ENCODE measurements at regions not wholly inside any gene's neighbourhood (a gene's known extent, or its start where the extent isn't known, plus 50 kb on each side); places are given as distances from the start of the nearest gene placed in this dataset.

GRCh38 chr1:193432979-193433587 lies 246.7 kb upstream of the B3GALT2 start:
- ChIA-PET POLR2A (no interaction called here), CTCF (no interaction called here), RAD21 (ENCODE audit: low non-redundant PET in 1 of 2, low total read pairs in 2 of 2, uncharacterized antibody in 2 of 2, unreplicated experiment in 2 of 2) (no interaction called here)
- H3K4me1 ChIP-seq (ENCODE audit: control insufficient read depth in 1 of 2, insufficient read depth in 2 of 2, low read length in 2 of 2): no peaks in the 10 kb centered on the region
- no peak overlapping the region for H2AFZ ChIP-seq (ENCODE audit: low read depth, low read length, poor library complexity, severe bottlenecking)
- H3K9me2 ChIP-seq (ENCODE audit: insufficient read depth): no peaks in the 10 kb centered on the region
- H3K79me2 ChIP-seq (ENCODE audit: insufficient read depth, low read length): no peaks in the 10 kb centered on the region
- H4K20me1 ChIP-seq (ENCODE audit: insufficient read depth): no peaks in the 10 kb centered on the region
- H3K27me3 ChIP-seq (ENCODE audit: insufficient read depth, low read length): no peaks in the 10 kb centered on the region
- no peak overlapping the region for H3K4me3 ChIP-seq (replicated peaks in 1 of 2; ENCODE audit: low read depth in 1 of 2, low read length in 2 of 2)
- no peak for TF ChIP-seq SIN3A (IDR thresholded peaks at IDR 0.05; ENCODE audit: low read depth)
- TF ChIP-seq ATF3 (IDR thresholded peaks at IDR 0.05): no peak
- TF ChIP-seq EZH2phosphoT487 (IDR thresholded peaks at IDR 0.05; ENCODE audit: borderline replicate concordance): no peak
- no peak for TF ChIP-seq JUND (IDR thresholded peaks at IDR 0.05)
- no peak for TF ChIP-seq MAX (IDR thresholded peaks at IDR 0.05)
- no peak for TF ChIP-seq YY1 (IDR thresholded peaks at IDR 0.05; ENCODE audit: extremely low read depth, insufficient replicate concordance, low read depth, low read length)
- TF ChIP-seq, protein P1, sequence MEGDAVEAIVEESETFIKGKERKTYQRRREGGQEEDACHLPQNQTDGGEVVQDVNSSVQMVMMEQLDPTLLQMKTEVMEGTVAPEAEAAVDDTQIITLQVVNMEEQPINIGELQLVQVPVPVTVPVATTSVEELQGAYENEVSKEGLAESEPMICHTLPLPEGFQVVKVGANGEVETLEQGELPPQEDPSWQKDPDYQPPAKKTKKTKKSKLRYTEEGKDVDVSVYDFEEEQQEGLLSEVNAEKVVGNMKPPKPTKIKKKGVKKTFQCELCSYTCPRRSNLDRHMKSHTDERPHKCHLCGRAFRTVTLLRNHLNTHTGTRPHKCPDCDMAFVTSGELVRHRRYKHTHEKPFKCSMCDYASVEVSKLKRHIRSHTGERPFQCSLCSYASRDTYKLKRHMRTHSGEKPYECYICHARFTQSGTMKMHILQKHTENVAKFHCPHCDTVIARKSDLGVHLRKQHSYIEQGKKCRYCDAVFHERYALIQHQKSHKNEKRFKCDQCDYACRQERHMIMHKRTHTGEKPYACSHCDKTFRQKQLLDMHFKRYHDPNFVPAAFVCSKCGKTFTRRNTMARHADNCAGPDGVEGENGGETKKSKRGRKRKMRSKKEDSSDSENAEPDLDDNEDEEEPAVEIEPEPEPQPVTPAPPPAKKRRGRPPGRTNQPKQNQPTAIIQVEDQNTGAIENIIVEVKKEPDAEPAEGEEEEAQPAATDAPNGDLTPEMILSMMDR (IDR thresholded peaks at IDR 0.05 in 2 of 3, conservative IDR thresholded peaks at IDR 0.05 in 1 of 3; ENCODE audit: borderline replicate concordance in 1 of 3, insufficient read depth in 1 of 3, low read depth in 2 of 3, low read length in 2 of 3): no peak
- no peak for TF ChIP-seq TCF7L2 (IDR thresholded peaks at IDR 0.05; ENCODE audit: borderline replicate concordance, extremely low read depth, insufficient read depth, insufficient read length)
- TF ChIP-seq EZH2 (IDR thresholded peaks at IDR 0.05): no peak
- no peak for TF ChIP-seq POLR2AphosphoS5 (IDR thresholded peaks at IDR 0.05; ENCODE audit: low read depth, low read length)
- TF ChIP-seq POLR2A (IDR thresholded peaks at IDR 0.05; ENCODE audit: borderline replicate concordance, extremely low read depth, insufficient read depth, insufficient read length): no peak
- no peak for TF ChIP-seq REST (IDR thresholded peaks at IDR 0.05; ENCODE audit: low read depth)
- TF ChIP-seq ELF1 (IDR thresholded peaks at IDR 0.05; ENCODE audit: borderline replicate concordance, low read depth): no peak
- no peak for TF ChIP-seq SP1 (IDR thresholded peaks at IDR 0.05; ENCODE audit: low read depth)
- no peak for TF ChIP-seq CBX3 (IDR thresholded peaks at IDR 0.05; ENCODE audit: low read depth)
- no peak for TF ChIP-seq FOSL1 (IDR thresholded peaks at IDR 0.05; ENCODE audit: low read depth)
- TF ChIP-seq ZNF274 (IDR thresholded peaks at IDR 0.05; ENCODE audit: low read depth, low read length): no peak
- TF ChIP-seq ZFX (IDR thresholded peaks at IDR 0.05): no peak
- H3K36me3 ChIP-seq (ENCODE audit: control insufficient read depth in 1 of 2, insufficient read depth in 2 of 2, low read length in 2 of 2): no peaks in the 10 kb centered on the region
- H3K27ac ChIP-seq (ENCODE audit: low read depth, low read length): no peak overlapping the region
- ATAC-seq (no peak), DNase-seq (ENCODE audit: low read depth, low spot score) (no peak)
- H3K4me2 ChIP-seq (ENCODE audit: low read length): no peak overlapping the region
- peaks cover 6 to 7% of the 10 kb centered on the region in 2 experiments; a peak in 2 of 4 replicates for H3K9me3 ChIP-seq (ENCODE audit: control insufficient read depth in 1 of 2, insufficient read depth in 1 of 2, low read depth in 1 of 2, low read length in 2 of 2)
- no TSS peak for BruUV-seq (replicated peaks)
- H3K9ac ChIP-seq (ENCODE audit: low read length): no peak overlapping the region
- intact Hi-C loops (cut with micrococcal nuclease): no loop called here

All from HCT116 (cell line).